NCI-H82 treated with DMSO at 0.1 percent for 48 hours (cell line): ENCODE measurements at regions not wholly inside any gene's neighbourhood (a gene's known extent, or its start where the extent isn't known, plus 50 kb on each side); places are given as distances from the start of the nearest gene placed in this dataset.

ENCODE experiments used
- DNase-seq: peaks from one replicate; lab custom pipeline; 2025; ENCODE audit not compliant: unreplicated experiment; lab: John Stamatoyannopoulos, UW

DNA sequence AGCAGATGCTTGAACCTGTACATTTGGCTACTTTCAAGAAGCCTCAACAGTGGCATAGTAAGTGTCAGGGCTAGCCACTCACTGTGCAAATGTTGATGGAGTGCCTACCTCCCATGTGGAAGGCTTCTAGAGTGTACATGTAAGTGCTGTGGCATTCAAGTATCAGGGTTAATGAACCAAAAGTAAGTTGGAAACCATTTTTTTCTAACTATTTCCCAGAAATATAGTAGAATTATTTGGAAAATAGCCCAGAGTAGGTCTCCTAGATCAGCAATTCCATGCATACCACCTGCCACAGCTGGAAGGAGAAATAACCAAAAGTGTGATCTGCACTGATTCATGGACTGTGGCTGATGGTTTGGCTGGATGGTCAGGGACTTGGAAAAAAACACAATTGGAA lies 53.3 kb downstream of the FOXD1 start:
- no peak for DNase-seq

DNA sequence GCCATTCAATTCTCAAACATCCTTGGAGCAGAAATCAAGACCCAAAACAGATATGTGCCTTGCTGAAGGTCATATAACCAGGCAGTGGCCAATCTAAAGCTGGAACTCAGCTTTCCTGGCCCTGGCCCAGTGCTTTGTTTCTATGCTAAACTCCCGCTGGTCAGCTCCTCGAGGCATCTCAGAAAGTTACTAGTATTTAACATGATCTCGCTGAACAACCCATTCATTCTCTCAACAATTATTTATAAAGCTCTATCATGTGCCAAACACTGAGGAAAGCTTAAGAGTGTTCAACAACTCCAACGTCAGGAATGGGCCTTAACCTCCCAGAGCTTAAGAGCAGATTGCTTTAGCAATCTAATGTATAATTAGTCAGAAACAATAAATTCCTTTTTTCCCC lies 54.0 kb downstream of the FOXD1 start:
- no peak for DNase-seq

DNA sequence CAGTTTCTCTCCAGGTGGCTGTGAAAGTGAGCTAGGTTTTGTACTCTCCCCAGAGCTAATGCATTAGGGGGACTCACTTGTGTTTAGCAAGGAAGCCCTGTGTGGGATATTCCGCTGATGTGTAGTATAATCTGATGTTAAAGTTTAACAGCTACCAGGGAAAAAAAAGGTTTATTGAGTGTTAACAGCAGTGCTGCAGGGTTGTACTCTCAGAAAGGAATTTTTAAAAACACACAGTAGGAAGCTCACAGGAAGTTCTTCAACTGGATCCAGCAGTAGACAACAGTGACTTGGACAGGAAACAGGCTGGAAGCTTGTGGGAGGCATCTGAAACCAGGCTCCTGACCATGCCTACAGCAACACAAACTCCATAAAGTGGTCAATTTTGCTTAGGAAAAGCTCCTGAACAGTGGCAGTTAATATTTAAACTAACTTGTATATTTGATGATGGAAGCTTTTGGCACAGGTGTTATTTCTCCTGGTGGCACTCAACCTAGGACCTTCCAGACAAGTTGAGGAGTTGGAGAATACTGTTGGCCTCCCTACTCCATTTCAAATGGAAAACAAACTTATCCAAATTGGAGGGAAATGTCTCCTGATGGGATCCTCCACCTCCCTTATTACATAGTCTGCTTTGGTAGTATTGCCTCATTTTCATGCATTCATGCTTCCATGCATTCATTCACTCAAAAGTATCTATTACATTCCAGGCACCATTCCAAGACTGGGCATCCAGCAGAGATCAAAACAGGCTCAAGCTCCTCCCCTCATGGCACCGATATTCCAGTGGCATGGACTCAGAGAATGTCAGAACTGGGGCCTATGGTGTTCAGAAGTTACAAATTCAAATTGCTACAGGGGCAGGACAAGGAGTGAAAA lies 54.7 kb downstream of the FOXD1 start:
- no peak for DNase-seq

DNA sequence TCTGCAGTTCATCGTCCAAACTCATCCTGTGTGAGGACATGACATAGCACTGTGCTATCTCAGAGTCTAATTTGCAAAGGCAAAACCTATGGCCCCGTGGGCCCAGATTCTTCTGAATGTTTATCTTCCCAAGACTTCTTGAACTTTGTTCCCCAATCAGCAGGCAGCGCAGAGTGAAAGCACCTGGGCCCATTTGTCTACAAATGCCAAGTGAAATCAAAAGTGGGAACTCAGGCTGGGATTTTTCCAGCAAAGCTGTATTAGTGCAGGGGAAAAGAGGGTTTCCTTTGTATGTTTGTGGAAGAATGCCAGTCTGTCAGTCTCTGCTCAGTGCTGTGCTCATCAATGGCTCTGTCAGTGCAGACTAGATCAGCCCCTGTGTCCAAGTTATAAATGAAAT lies 55.8 kb downstream of the FOXD1 start:
- no peak for DNase-seq

DNA sequence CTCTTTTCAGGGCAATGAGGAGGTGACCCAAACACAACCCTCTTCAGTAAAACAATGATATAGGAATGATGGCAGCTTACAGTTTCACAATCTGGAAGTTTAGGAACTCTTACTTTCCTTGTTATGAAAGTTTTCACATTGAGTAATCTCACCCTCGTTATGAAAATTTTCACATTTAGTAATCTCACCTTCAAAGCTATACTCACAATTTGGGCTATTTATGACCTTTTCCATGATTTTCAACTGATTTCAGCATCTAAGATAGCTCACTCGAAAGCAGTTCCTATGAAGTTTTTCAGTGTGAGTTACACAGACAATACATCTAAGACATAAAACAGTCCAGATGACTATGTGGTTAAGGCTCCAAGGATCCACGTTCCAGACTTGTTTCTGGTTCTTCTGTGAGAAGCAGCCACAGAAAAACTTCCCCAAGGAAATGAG lies 57.1 kb downstream of the FOXD1 start:
- DNase-seq = no peak

DNA sequence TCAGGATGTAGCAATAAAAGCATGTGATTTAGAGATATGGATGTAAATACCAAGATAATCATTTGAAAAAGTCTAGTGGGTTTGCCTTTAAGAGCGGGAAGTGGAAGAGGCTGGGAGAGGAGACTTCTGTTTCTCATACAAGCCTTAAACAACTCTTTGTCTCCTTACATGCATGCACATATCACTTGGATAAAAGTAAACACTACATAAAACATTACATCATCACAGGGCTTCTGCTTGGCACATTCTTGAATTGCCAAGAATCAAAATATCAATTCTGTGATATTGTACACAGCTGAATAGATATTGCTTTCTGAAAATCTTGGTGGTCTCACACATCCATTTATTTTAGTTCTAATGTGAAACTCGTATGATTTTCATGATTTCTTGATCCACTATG lies 57.6 kb downstream of the FOXD1 start:
- DNase-seq = no peak

DNA sequence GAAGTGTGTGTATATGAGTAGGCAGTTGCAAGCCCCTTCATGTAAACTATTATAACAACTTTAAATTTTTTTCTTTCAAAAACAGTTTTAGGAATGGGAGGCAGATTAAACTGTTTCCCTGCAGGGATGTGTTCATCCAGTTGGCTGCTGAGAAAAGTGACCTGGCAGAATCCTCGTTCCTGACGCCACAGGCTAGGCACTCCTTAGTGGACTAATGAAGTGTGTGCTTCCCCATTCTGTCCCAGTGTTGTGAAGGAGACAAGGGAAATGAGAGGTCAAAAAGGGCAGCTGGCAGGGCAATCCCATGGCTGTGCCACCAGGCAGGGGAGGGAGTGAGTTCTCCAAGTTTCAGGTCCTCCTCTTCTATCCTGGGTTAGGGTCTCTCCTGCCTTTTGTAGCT lies 59.8 kb downstream of the FOXD1 start:
- no peak for DNase-seq

DNA sequence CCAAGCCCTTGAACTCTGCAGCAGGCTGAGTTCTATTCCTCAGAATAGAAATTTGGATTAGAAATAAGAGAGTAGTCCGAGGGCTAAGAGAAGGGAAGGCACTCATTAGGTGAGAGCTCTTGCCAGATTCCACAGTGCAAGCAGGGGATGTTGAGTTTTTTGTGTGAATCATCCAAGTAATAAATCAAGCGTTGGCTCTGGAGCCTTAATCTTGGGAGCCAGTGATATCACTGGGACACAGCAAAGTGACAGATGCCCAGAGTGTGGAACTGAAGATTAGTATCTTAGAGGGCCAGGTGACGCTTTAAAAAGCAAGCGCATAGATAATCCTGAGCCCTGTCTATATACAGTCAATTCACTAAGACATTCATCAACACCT lies 60.3 kb downstream of the FOXD1 start:
- peak; percentile 90 for DNase-seq

DNA sequence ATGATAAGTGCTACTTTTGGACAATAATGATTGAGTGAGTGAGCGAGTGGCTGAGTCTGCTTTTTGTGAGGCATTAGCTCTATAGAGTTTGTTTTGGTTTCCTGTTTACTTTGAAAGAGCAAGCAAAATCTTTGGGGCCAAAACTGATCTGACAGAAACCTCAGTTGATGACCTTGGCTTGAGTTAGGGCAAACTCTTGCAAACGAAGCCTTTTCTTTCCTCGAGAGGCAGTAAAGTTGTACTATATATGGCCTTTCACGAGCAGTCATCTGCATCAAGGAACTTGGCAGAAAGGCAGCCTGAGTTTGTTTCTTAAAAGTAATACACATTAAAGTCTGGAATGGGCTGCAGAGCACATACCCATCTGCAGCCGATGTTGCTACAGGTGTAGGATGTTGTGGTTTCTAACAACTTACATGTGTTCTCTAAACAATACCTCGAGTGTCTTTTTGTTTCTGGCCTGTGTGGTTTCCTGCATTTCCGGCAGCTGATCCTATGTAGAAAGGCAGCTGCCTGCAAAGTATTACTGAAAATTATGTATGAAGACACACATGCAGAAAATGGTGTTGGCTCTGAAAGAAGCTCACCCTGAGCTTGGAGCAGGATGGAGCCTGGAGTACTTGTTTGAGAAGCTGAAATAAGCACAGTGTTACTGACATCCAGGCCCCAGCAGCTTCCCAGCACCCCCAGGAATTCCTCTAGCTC lies 60.8 kb downstream of the FOXD1 start:
- no peak for DNase-seq

DNA sequence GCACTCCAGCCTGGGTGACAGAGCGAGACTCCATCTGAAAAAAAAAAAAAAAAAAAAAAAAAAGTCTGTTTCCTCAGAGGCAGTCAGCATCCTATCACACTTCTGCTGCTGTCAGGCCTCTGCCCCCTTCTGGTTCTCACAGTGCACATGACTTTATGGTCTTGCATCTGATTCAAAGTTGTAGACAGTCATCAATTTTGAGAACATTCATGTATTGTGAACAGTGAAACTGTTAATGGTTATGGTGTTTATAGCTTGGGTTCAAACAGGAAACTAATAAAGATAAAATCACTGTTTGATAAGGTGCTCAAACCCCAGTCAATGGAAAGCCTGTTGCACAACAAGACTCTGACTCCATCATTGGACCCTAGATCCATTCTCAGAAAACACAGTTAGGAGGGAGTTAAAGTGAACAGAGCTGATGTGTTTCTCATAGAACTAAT lies 61.4 kb downstream of the FOXD1 start:
- no peak for DNase-seq

DNA sequence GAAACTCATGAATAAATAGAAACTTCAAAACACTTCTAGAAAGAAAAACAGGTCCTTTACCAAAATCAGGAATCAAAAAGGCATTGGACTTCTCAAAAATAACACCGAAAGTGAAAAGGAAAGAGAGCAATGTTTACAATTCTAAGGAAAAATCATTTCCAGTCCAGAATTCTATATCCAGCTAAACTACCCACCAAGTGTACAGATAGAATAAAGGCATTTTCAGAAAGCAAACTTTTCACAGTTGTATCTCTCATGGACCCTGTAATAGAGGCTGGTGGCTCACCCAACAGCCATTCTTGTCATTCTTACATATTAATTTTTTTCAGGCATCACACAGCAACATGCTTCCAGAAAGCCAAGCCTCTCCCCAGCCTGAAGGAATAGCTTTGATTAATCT lies 63.7 kb downstream of the FOXD1 start:
- DNase-seq = no peak

DNA sequence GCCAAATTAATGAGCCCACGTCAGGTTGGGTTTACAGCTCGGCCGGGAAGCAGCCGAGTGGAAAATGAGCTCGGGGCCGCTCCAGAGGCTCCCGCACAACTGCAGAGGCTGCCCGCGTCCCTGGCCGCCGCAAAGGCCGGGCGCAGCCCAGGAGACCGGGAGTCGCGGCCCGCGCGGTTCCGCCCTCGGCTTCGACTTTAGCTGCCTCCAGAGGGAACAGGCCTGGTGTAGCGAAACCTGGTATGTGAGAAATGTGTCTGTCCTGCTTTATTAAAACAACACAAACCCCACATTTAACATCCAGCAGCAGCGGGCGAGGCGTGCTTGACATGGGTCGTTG lies 66.2 kb downstream of the FOXD1 start:
- DNase-seq = no peak

DNA sequence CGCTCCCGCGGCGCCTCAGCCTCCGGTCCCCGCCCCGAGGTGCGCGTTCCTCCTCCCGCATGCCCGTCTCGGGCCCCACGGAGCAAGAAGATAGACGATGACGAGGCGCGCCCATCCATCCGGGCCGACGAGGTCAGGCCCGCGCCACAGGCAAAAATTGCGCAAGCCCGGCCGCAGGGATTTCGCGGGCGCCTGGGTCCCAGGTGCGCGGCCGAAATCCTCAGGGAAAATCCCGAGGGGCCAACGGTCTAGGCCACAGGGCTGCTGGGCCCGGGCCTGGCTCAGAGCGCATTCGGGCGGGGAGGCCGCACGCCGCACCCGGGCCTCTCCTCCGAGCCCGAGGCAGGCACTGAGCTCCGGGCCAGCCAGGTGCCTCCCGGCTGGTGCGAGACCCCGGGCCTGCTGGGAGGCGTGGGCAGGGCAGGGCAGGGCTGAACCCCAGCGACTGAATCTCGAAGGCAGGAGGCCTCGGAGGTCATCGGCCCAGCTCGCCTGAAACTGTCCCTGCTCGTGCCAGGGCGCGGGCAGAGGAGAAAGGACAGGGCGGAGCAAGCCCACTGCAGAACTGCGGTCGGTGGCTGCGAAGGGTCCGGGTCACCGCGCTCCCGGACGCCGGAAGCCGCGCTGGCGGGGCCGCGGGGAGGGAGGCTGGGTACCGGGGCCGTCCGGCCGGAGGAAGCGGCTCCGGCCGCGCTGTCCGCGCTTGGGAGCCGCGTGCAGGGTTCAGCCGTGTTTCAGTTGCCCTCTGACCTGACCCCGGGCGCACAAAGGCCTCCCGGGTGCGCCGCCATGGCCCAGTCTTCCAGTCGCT lies 66.8 kb downstream of the FOXD1 start:
- DNase-seq = no peak

DNA sequence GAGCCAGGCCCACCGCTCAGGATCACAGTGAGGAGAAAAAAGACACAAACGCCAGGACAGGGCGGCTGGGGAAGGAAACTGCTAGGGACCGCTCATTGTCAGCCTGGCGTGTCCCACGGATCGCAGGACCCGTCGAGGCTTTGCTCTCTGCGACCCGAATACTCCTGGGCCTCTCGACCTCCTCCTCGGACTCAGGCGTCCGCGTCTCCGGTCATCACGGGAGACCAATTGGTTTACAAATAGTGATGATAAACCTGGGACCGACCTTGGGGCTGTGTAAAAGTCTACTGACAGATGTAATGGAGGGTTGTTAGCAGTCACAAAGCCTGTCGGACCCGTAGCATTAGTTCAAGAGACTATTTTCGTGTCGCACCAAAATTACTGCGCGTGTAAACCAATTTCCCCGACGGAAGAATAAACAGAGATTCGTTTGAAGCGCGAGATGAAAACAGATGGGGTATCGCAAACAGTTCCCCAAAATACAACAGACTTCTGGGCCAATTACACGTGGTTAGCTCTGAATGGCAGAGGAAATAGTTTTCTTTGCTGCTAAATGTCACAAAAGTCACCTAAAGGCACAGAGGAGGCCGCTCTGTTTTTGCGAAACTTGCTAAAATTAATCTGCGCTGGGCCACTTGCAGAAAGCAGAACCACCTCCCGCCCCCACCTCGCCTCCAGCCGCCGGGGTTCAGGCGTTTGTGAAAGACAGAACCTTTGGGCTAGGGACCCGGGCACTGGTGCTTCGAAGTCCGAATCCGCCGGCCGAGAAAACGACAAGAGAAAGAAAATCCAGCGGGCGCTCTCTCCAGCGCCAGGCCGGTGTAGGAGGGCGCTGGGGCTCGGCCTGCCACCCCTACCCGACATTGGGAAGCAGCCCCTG lies 67.6 kb downstream of the FOXD1 start:
- DNase-seq = no peak

DNA sequence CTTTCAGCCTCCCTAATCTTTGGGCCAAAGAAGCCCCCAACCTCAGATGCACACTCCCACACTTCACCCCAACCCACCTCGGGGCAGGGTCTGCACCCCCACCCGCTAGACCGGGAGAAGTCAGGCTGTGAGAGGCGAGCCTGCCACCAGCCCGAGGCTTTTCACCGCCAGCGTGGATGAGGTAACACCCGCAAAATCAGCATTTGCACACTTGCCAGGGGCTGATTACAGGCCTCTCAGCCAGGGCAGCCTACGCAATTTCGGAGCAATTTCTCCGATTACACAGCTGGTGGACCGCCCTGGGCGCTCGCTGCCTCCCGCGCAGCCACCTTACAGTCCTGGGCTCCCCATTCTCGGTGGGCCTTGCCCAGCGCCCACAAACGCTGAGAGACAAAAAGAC lies 68.5 kb downstream of the FOXD1 start:
- DNase-seq = no peak

DNA sequence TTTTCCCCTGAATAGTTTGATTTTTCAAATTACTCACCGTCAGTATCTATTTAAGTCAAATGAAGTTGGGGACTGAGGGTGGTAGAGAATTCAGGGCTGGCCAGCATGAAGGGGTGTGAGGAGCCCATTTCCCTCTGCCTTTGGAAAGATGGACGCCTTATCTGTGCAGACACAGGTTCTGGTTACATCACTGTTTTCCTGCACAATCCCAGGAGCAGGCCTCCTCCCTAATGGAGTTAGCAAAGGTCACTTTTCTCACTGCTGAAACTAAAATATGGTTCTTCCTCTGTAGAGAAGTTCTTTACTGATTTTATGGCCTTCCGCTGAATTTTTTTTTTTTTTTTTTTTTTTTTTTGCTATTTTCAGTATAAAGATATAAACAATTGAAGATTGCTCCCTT lies 69.1 kb downstream of the FOXD1 start:
- DNase-seq = no peak

DNA sequence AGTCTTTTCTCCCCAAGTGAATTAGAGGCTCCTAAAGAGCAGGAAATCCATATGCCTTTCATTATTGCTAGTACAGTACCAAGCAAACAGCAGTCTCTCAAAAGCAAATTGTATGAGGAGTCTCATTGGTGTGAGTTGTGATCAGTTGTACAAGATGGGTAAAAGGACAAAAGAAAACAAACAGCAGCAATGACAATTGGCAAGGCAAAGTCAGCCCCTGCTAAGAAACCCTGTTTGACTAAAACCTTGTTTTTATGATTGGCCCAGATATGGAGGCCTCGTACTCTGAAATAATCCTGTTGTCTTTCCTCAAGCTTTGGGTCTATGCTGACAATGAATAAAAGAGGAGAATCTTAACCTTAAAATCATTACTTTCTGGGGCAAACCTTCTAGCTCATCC lies 69.8 kb downstream of the FOXD1 start:
- DNase-seq = no peak

DNA sequence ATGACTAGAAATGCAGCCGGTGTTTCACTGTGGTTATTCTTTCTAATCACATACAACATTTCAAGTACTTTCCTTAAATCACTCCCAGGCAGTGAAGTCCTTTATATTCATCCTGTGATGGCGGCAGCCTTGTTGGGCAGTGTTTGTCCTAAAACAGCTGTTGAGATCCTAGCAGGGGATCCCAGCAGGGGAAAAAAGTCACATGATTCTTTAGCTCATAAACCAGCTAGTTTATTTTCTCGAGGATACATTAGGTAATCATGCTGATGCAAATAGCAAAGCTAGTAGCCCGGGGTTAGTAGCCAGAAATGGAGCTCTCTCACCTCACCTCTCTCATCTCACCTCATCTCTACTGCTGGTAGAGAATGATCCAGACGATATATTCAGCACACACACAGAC lies 70.5 kb downstream of the FOXD1 start:
- no peak for DNase-seq

DNA sequence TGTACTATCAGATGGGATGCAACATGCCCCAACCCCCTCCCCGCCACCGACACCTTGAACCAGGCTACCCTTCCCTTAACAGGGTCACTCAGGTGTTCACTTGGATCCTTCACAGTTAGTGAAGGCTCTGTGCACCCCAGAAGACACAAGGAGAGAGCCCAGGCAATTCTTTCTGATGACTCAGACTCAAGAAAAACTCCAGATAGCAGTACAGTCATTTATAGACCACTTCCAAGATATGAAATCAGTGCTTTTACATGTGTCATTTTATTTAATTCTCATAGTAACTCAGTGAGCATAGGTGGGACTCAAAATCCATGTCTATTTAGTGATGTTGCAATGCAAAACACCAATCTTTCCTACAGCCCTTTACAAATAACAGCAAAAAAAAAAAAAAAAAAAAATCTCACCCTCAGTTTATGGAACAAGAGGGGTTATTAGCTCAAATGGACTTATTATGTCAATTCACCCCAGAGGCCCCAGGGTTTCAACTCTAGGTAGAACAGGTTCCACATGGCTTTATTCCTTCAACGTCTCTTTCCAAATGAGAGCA lies 71.9 kb downstream of the FOXD1 start:
- DNase-seq = no peak

DNA sequence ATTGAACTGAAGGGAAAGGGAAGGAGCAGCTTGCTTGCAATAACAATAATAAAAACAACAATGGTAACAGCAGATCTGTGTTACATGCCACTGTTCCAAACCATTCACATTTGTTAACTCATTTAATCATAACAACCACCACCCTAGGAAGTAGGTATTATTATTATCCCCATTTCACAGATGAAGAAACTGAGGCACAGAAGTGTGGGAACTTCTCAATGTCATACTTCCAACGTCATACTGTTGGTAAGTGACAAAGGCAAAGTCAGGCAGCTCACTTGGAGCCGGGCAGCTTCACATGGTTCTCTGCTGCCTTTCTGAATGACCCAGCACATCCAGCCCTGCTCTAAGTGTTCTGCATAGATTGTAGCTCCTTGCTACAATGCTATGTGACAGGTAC lies 72.6 kb downstream of the FOXD1 start:
- no peak for DNase-seq

DNA sequence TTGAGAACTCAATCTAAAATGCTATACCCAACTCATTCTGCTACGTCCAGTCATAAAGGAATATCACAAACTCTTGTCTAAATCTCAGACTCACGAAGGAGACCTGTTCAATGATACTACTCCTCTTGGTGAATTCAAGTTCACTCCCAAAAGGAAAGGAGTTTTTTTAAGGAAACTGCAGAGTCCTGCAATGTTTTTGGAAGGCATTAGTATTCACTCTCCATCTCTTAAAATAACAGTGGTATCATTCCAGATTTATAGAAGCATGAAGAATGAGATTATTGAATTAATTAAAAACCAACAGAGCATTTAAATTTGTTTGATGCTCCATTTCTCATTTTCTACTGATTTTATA lies 73.4 kb downstream of the FOXD1 start:
- DNase-seq = no peak
